H9 (cell line): ENCODE measurements at regions not wholly inside any gene's neighbourhood (a gene's known extent, or its start where the extent isn't known, plus 50 kb on each side); places are given as distances from the start of the nearest gene placed in this dataset.

Source experiments
- DNase-seq: peaks from one replicate; pipeline ENCODE4 v3.0.0-alpha.2; 2017
- H2AFZ ChIP-seq: one replicate; pipeline ENCODE4 v1.6.1; 2013; ENCODE audit warnings: mild to moderate bottlenecking, low read length, control low read depth, moderate library complexity
- H2AK5ac ChIP-seq: 2 replicates; pipeline ENCODE4 v1.6.1; 2013; ENCODE audit warnings: low read length, control low read depth, mixed read lengths; ENCODE audit not compliant: insufficient read length
- H2BK120ac ChIP-seq: one replicate; pipeline ENCODE4 v1.6.1; 2013; ENCODE audit warnings: low read depth, mild to moderate bottlenecking, low read length, control low read depth, inconsistent platforms; ENCODE audit not compliant: poor library complexity, severe bottlenecking
- H2BK12ac ChIP-seq: 2 replicates; pipeline ENCODE4 v1.6.1; 2013; ENCODE audit warnings: low read length, control low read depth, mixed read lengths, low read depth; ENCODE audit not compliant: insufficient read length
- H2BK15ac ChIP-seq: 2 replicates; pipeline ENCODE4 v1.6.1; 2013; ENCODE audit warnings: low read depth, low read length, control low read depth
- H2BK20ac ChIP-seq: one replicate; pipeline ENCODE4 v1.6.1; 2013; ENCODE audit warnings: low read depth, mild to moderate bottlenecking, low read length, control low read depth, inconsistent platforms; ENCODE audit not compliant: poor library complexity, severe bottlenecking
- H2BK5ac ChIP-seq: 2 replicates; pipeline ENCODE4 v1.6.1; 2013; ENCODE audit warnings: low read length, control low read depth, mixed read lengths; ENCODE audit not compliant: insufficient read length
- H3K14ac ChIP-seq: 2 replicates; pipeline ENCODE4 v1.6.1; 2013; ENCODE audit warnings: low read length, control low read depth; ENCODE audit not compliant: insufficient read depth
- H3K18ac ChIP-seq: 2 replicates; pipeline ENCODE4 v1.6.1; 2013; ENCODE audit warnings: low read depth, mild to moderate bottlenecking, mixed read lengths, low read length, control low read depth; ENCODE audit not compliant: insufficient read length
- H3K23ac ChIP-seq: 2 replicates; pipeline ENCODE4 v1.6.1; 2013; ENCODE audit warnings: low read length, control low read depth, mixed read lengths, low read depth; ENCODE audit not compliant: insufficient read length
- H3K23me2 ChIP-seq: 2 replicates; pipeline ENCODE4 v1.6.1; 2013; ENCODE audit warnings: low read depth, mild to moderate bottlenecking, mixed read lengths, low read length, control low read depth; ENCODE audit not compliant: insufficient read length, poor library complexity, severe bottlenecking
- H3K27ac ChIP-seq: 2 replicates; pipeline ENCODE4 v1.5.1; 2013; ENCODE audit warnings: low read length, control low read depth, mixed read lengths, low read depth; ENCODE audit not compliant: insufficient read length
- H3K27me3 ChIP-seq: 2 replicates; pipeline ENCODE4 v1.6.1; 2013; ENCODE audit warnings: low read length, control low read depth, inconsistent platforms; ENCODE audit not compliant: insufficient read depth
- H3K4ac ChIP-seq: 2 replicates; pipeline ENCODE4 v1.6.1; 2013; ENCODE audit warnings: low read depth, mild to moderate bottlenecking, control low read depth, inconsistent platforms, low read length, moderate library complexity
- H3K4me1 ChIP-seq: 2 replicates; pipeline ENCODE4 v1.6.1; 2013; ENCODE audit warnings: low read length, control low read depth, inconsistent platforms; ENCODE audit not compliant: insufficient read depth
- H3K4me2 ChIP-seq: 2 replicates; pipeline ENCODE4 v1.6.1; 2013; ENCODE audit warnings: low read length, control low read depth, mixed read lengths; ENCODE audit not compliant: insufficient read length, insufficient read depth
- H3K56ac ChIP-seq: 2 replicates; pipeline ENCODE4 v1.6.1; 2013; ENCODE audit warnings: low read depth, mild to moderate bottlenecking, mixed read lengths, low read length, control low read depth; ENCODE audit not compliant: insufficient read length
- H3K79me1 ChIP-seq: 2 replicates; pipeline ENCODE4 v1.6.1; 2013; ENCODE audit warnings: low read depth, mild to moderate bottlenecking, moderate library complexity, low read length, control low read depth, inconsistent platforms; ENCODE audit not compliant: insufficient read depth, poor library complexity, severe bottlenecking
- H3K79me2 ChIP-seq: 2 replicates; pipeline ENCODE4 v1.6.1; 2013; ENCODE audit warnings: low read length, control low read depth, inconsistent platforms; ENCODE audit not compliant: insufficient read depth
- H3K9ac ChIP-seq: 2 replicates; pipeline ENCODE4 v1.6.1; 2013; ENCODE audit warnings: low read length, control low read depth, mixed read lengths; ENCODE audit not compliant: insufficient read length; ENCODE audit errors: extremely low read depth
- H3K9me3 ChIP-seq: one replicate; pipeline ENCODE4 v1.6.1; 2013; ENCODE audit warnings: low read depth, low read length, inconsistent platforms; ENCODE audit not compliant: control insufficient read depth
- H3T11ph ChIP-seq: one replicate; pipeline ENCODE4 v1.6.1; 2013; ENCODE audit warnings: mild to moderate bottlenecking, low read length, control low read depth, inconsistent platforms
- H4K20me1 ChIP-seq: one replicate; pipeline ENCODE4 v1.6.1; 2013; ENCODE audit not compliant: control insufficient read depth, insufficient read length, insufficient read depth
- H4K5ac ChIP-seq: 2 replicates; pipeline ENCODE4 v1.6.1; 2013; ENCODE audit warnings: low read depth, mild to moderate bottlenecking, mixed read lengths, low read length, control low read depth; ENCODE audit not compliant: insufficient read length
- H4K8ac ChIP-seq: replicated peaks from 2 replicates; pipeline ENCODE4 v1.6.1; 2013; ENCODE audit warnings: low read length, control low read depth, mixed read lengths, low read depth; ENCODE audit not compliant: insufficient read length
- H4K91ac ChIP-seq: 2 replicates; pipeline ENCODE4 v1.6.1; 2013; ENCODE audit warnings: low read depth, mild to moderate bottlenecking, moderate library complexity, mixed read lengths, low read length, control low read depth; ENCODE audit not compliant: insufficient read length
- H3K27ac Mint-ChIP-seq, 3 experiments: 2 replicates in 2 of 3; 3 replicates in 1 of 3; pipeline ENCODE4 v1.8.0; 2020 to 2021; ENCODE audit warnings: mixed read lengths in 3 of 3, mild to moderate bottlenecking in 1 of 3, moderate library complexity in 1 of 3
- H3K27me3 Mint-ChIP-seq: 2 replicates; pipeline ENCODE4 v1.8.0; 2021; ENCODE audit warnings: low read depth, mild to moderate bottlenecking, moderate library complexity, mixed read lengths
- H3K36me3 Mint-ChIP-seq, 3 experiments: 2 replicates in 2 of 3; 3 replicates in 1 of 3; pipeline ENCODE4 v1.8.0; 2020 to 2021; ENCODE audit warnings: low read depth in 3 of 3, mixed read lengths in 3 of 3; ENCODE audit not compliant: insufficient read depth in 1 of 3
- H3K4me1 Mint-ChIP-seq, 2 experiments: 2 replicates each; pipeline ENCODE4 v1.8.0; 2020; ENCODE audit warnings: mixed read lengths in 2 of 2
- H3K4me3 Mint-ChIP-seq, 2 experiments: 2 replicates in 1 of 2; 3 replicates in 1 of 2; pipeline ENCODE4 v1.8.0; 2020 to 2021; ENCODE audit warnings: mild to moderate bottlenecking in 2 of 2, mixed read lengths in 2 of 2, moderate library complexity in 1 of 2
- H3K9me3 Mint-ChIP-seq, 2 experiments: 2 replicates in 1 of 2; 3 replicates in 1 of 2; pipeline ENCODE4 v1.8.0; 2020; ENCODE audit warnings: mild to moderate bottlenecking in 2 of 2, mixed read lengths in 2 of 2, moderate library complexity in 1 of 2
- CTCF ChIP-seq: fragments of 200-600 bp; sonication (generic); conservative IDR thresholded peaks from 3 replicates; pipeline ENCODE4 v1.8.0; 2021; ENCODE audit warnings: antibody characterized with exemption, mild to moderate bottlenecking
- WGBS: extraction: QIAGEN DNeasy Blood & Tissue Kit; methylation state at CpG from one replicate; pipeline ENCODE4 v1.1.7; 2013; ENCODE audit warnings: missing lambda C conversion rate, low lambda C conversion rate, mixed read lengths; ENCODE audit not compliant: insufficient read length; ENCODE audit errors: extremely low coverage; 5-methylcytosine and 5-hydroxymethylcytosine counted together

- no peaks in the 10 kb centered on the region for H4K20me1 ChIP-seq
- H3K23ac ChIP-seq, result no peak overlapping the region
- Mint-ChIP-seq H3K27me3 (peaks cover 29% of the 10 kb centered on the region), H3K9me3 (no peaks in the 10 kb centered on the region; a peak in 1 of 5 replicates), H3K4me1 (peaks cover 62 to 76% of the 10 kb centered on the region in 2 experiments), H3K27ac (no peak overlapping the region), H3K36me3 (peaks cover 0 to 4% (median 0%) of the 10 kb centered on the region in 3 experiments; a peak in 2 of 7 replicates), H3K4me3 (no peak overlapping the region)
- no peaks in the 10 kb centered on the region for H3K23me2 ChIP-seq
- no peak overlapping the region for H2BK120ac ChIP-seq
- H2AK5ac ChIP-seq, result no peak overlapping the region
- H4K91ac ChIP-seq, result no peak overlapping the region
- no peak overlapping the region for H3K14ac ChIP-seq
- H3K9me3 ChIP-seq, result no peaks in the 10 kb centered on the region
- WGBS, result no CpG with 5 or more reads among the region's 6 CpGs
- H3K27me3 ChIP-seq, result no peaks in the 10 kb centered on the region
- DNase-seq, result no peak
- H3K18ac ChIP-seq, result no peak overlapping the region
- H2BK20ac ChIP-seq, result no peak overlapping the region
- H3T11ph ChIP-seq, result no peak overlapping the region
- no peaks in the 10 kb centered on the region for H3K79me2 ChIP-seq
- no peaks in the 10 kb centered on the region for H3K79me1 ChIP-seq
- no peak overlapping the region for H4K8ac ChIP-seq
- no peak overlapping the region for H3K9ac ChIP-seq
- H3K27ac ChIP-seq, result no peak overlapping the region
- no peak overlapping the region for H3K56ac ChIP-seq
- no peak overlapping the region for H4K5ac ChIP-seq
- H2AFZ ChIP-seq, result no peak overlapping the region
- TF ChIP-seq CTCF, result no peak
- H2BK12ac ChIP-seq, result no peak overlapping the region
- H3K4me2 ChIP-seq, result no peak overlapping the region
- H2BK15ac ChIP-seq, result no peak overlapping the region
- no peak overlapping the region for H2BK5ac ChIP-seq
- peaks cover 5% of the 10 kb centered on the region; the same call in 1 of the 2 replicates for H3K4me1 ChIP-seq
- no peak overlapping the region for H3K4ac ChIP-seq
Measured at GRCh38 chr15:62878070-62878469, 164.5 kb upstream of the TPM1 start.
